HCT116 (cell line): ENCODE measurements at regions not wholly inside any gene's neighbourhood (a gene's known extent, or its start where the extent isn't known, plus 50 kb on each side); places are given as distances from the start of the nearest gene placed in this dataset.

Experiments used
- ATAC-seq: fragments of 200-7000 bp; cut with Tn5 transposase; 2 replicates; pipeline ENCODE4 v1.9.1; 2020; ENCODE audit warnings: mild to moderate bottlenecking, moderate library complexity
- BruUV-seq: library from RNA; stranded (reverse); fragments of 400-500 nt; replicated peaks from 2 replicates; lab custom pipeline; 2021; lab: Mats Ljungman, UMichigan
- CTCF ChIA-PET: fragments of 300-600 bp; sonication (Branson Sonifier 250); formaldehyde crosslinking; loops from one replicate; lab custom pipeline; 2021; ENCODE audit warnings: antibody characterized with exemption; lab: Charles Lee
- POLR2A ChIA-PET: fragments of 300-600, 350-600 bp; sonication (Branson Sonifier 250); formaldehyde crosslinking; loops from one replicate; lab custom pipeline; 2021; ENCODE audit warnings: antibody characterized with exemption; lab: Charles Lee
- RAD21 ChIA-PET, 2 experiments: fragments of 300-600 bp; sonication (Branson Sonifier 250); formaldehyde crosslinking; loops; one replicate each; lab custom pipeline; 2023; ENCODE audit warnings: low total read pairs in 2 of 2; ENCODE audit not compliant: uncharacterized antibody in 2 of 2, unreplicated experiment in 2 of 2, low non-redundant PET in 1 of 2; lab: Charles Lee
- DNase-seq: peaks from one replicate; pipeline ENCODE4 v3.0.0-alpha.2; 2010; ENCODE audit warnings: low read depth, low spot score
- H2AFZ ChIP-seq: fragments of 200-600 bp; shearing (Covaris generic), sonication (generic); 2 replicates; pipeline ENCODE4 v1.6.1; 2017; ENCODE audit warnings: low read depth, mixed run types, mixed read lengths, antibody characterized with exemption, low read length; ENCODE audit not compliant: poor library complexity, severe bottlenecking
- H3K27ac ChIP-seq: 2 replicates; pipeline ENCODE4 v1.5.1; 2012; ENCODE audit warnings: low read depth, low read length
- H3K27me3 ChIP-seq: fragments of 200-600 bp; sonication (generic); 2 replicates; pipeline ENCODE4 v1.6.1; 2016; ENCODE audit warnings: mixed run types, low read length, mixed read lengths; ENCODE audit not compliant: insufficient read depth
- H3K36me3 ChIP-seq, 2 experiments: fragments of 200-500 bp in 1 of 2; fragments of 200-600 bp in 1 of 2; sonication (Bioruptor generic) in 1 of 2; sonication (generic) in 1 of 2; 2 replicates each; pipeline versions ENCODE4 v1.5.1 to v1.6.1; 2014 to 2016; ENCODE audit warnings: low read length in 2 of 2, inconsistent platforms in 1 of 2, mixed read lengths in 1 of 2, mixed run types in 1 of 2; ENCODE audit not compliant: insufficient read depth in 2 of 2, control insufficient read depth in 1 of 2
- H3K4me1 ChIP-seq, 2 experiments: fragments of 200-600 bp in 1 of 2; sonication (generic) in 1 of 2; 2 replicates each; pipeline versions ENCODE4 v1.5.1 to v1.6.1; 2012 to 2017; ENCODE audit warnings: low read length in 2 of 2, inconsistent platforms in 1 of 2, mild to moderate bottlenecking in 1 of 2, mixed read lengths in 1 of 2, mixed run types in 1 of 2, moderate library complexity in 1 of 2; ENCODE audit not compliant: insufficient read depth in 2 of 2, control insufficient read depth in 1 of 2
- H3K4me2 ChIP-seq: fragments of 200-600 bp; sonication (generic); 2 replicates; pipeline ENCODE4 v1.6.1; 2017; ENCODE audit warnings: mixed run types, low read length, mixed read lengths
- H3K4me3 ChIP-seq, 2 experiments: fragments of 200-600 bp in 1 of 2; sonication (generic) in 1 of 2; replicated peaks in 1 of 2; 2 replicates each; pipeline ENCODE4 v1.5.1; 2011 to 2016; ENCODE audit warnings: low read length in 2 of 2, control low read depth in 1 of 2, low read depth in 1 of 2, mild to moderate bottlenecking in 1 of 2, mixed read lengths in 1 of 2, mixed run types in 1 of 2
- H3K79me2 ChIP-seq: fragments of 200-600 bp; sonication (generic); 2 replicates; pipeline ENCODE4 v1.6.1; 2017; ENCODE audit warnings: mild to moderate bottlenecking, mixed run types, low read length, moderate library complexity, mixed read lengths; ENCODE audit not compliant: insufficient read depth
- H3K9ac ChIP-seq: fragments of 200-600 bp; sonication (generic); 2 replicates; pipeline ENCODE4 v1.6.1; 2016; ENCODE audit warnings: low read length, mixed read lengths
- H3K9me2 ChIP-seq: fragments of 200-600 bp; sonication (generic), shearing (Covaris generic); 2 replicates; pipeline ENCODE4 v1.6.1; 2017; ENCODE audit warnings: mixed run types, mild to moderate bottlenecking, moderate library complexity; ENCODE audit not compliant: insufficient read depth
- H3K9me3 ChIP-seq, 2 experiments: fragments of 200-500 bp in 1 of 2; fragments of 200-600 bp in 1 of 2; sonication (Bioruptor generic) in 1 of 2; sonication (generic) in 1 of 2; 2 replicates each; pipeline ENCODE4 v1.6.1; 2014 to 2017; ENCODE audit warnings: low read length in 2 of 2, mixed read lengths in 2 of 2, inconsistent platforms in 1 of 2, low read depth in 1 of 2, mild to moderate bottlenecking in 1 of 2, mixed run types in 1 of 2, moderate library complexity in 1 of 2; ENCODE audit not compliant: control insufficient read depth in 1 of 2, insufficient read depth in 1 of 2
- H4K20me1 ChIP-seq: fragments of 200-600 bp; sonication (generic), shearing (Covaris generic); 2 replicates; pipeline ENCODE4 v1.6.1; 2017; ENCODE audit warnings: mixed run types, mild to moderate bottlenecking, moderate library complexity; ENCODE audit not compliant: insufficient read depth
- ATF3 ChIP-seq: IDR thresholded peaks from 2 replicates; pipeline ENCODE4 v1.6.1; 2012
- CTCF ChIP-seq, 3 experiments: fragments of 200-600 bp in 1 of 3; sonication (generic) in 1 of 3; IDR thresholded peaks in 2 of 3; conservative IDR thresholded peaks in 1 of 3; 2 replicates each; pipeline ENCODE4 v1.5.1; 2012 to 2017; ENCODE audit warnings: low read depth in 2 of 3, low read length in 2 of 3, antibody characterized with exemption in 1 of 3, borderline replicate concordance in 1 of 3, control low read depth in 1 of 3, mild to moderate bottlenecking in 1 of 3, mixed read lengths in 1 of 3, mixed run types in 1 of 3, moderate library complexity in 1 of 3; ENCODE audit not compliant: insufficient read depth in 1 of 3
- EGR1 ChIP-seq: IDR thresholded peaks from 2 replicates; pipeline ENCODE4 v1.6.1; 2012; ENCODE audit warnings: low read depth
- ELF1 ChIP-seq: IDR thresholded peaks from 2 replicates; pipeline ENCODE4 v1.6.1; 2012; ENCODE audit warnings: low read depth, borderline replicate concordance
- EZH2 ChIP-seq: fragments of 200-600 bp; sonication (generic); IDR thresholded peaks from 2 replicates; pipeline ENCODE4 v1.6.1; 2017; ENCODE audit warnings: antibody characterized with exemption, mixed run types
- EZH2phosphoT487 ChIP-seq: fragments of 200-600 bp; IDR thresholded peaks from 2 replicates; pipeline ENCODE4 v1.6.1; 2018; ENCODE audit warnings: antibody characterized with exemption, borderline replicate concordance
- FOSL1 ChIP-seq: IDR thresholded peaks from 2 replicates; pipeline ENCODE4 v1.6.1; 2012; ENCODE audit warnings: low read depth
- JUND ChIP-seq: IDR thresholded peaks from 2 replicates; pipeline ENCODE4 v1.6.1; 2012
- POLR2A ChIP-seq: IDR thresholded peaks from 2 replicates; pipeline ENCODE4 v1.7.0; 2011; ENCODE audit warnings: borderline replicate concordance; ENCODE audit not compliant: insufficient read depth, insufficient read length; ENCODE audit errors: extremely low read depth
- POLR2AphosphoS5 ChIP-seq: IDR thresholded peaks from 2 replicates; pipeline ENCODE4 v1.6.1; 2011; ENCODE audit warnings: mild to moderate bottlenecking, low read depth, low read length, moderate library complexity
- RAD21 ChIP-seq: IDR thresholded peaks from 2 replicates; pipeline ENCODE4 v1.6.1; 2012; ENCODE audit warnings: low read depth, mild to moderate bottlenecking
- SIN3A ChIP-seq: IDR thresholded peaks from 2 replicates; pipeline ENCODE4 v1.6.1; 2012; ENCODE audit warnings: low read depth
- SP1 ChIP-seq: IDR thresholded peaks from 2 replicates; pipeline ENCODE4 v1.6.1; 2012; ENCODE audit warnings: low read depth
- YY1 ChIP-seq: IDR thresholded peaks from 2 replicates; pipeline ENCODE4 v1.6.1; 2011; ENCODE audit warnings: low read length, low read depth, moderate library complexity, mild to moderate bottlenecking; ENCODE audit not compliant: insufficient replicate concordance; ENCODE audit errors: extremely low read depth
- ZBTB33 ChIP-seq: IDR thresholded peaks from 2 replicates; pipeline ENCODE4 v1.6.1; 2011; ENCODE audit warnings: mild to moderate bottlenecking, low read length, moderate library complexity; ENCODE audit not compliant: insufficient replicate concordance; ENCODE audit errors: extremely low read depth
- ZFX ChIP-seq: fragments of 450-650 bp; IDR thresholded peaks from 2 replicates; pipeline ENCODE4 v1.6.1; 2017
- intact Hi-C: fragments of 100-400 bp; cut with micrococcal nuclease; formaldehyde crosslinking; loops from 2 replicates; pipeline ENCODE4 v1.10.0; 2022
- TF ChIP-seq, protein P1 (sequence below): IDR thresholded peaks from 2 replicates; pipeline ENCODE4 v1.6.1; 2012; ENCODE audit warnings: low read depth
- TF ChIP-seq, protein P2 (sequence below): IDR thresholded peaks from 2 replicates; pipeline ENCODE4 v1.6.1; 2012

DNA sequence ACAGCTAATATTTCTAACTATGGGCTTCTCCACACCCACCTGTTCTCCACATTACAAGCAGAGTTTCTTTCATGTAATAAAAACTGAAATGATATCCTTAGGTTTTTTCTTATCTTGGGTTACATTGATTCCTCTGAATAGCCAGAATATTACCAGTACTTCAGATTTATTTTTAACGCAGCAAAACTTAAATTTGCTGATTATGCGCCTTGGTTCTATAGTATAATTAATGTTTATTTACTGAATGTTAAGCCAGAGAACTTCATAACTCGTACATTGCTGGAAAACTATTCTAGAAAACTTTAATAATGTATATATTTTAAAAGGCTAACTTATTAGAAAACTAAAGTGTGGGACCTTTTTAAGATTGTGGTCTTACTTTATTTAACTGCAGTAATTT, 577.2 kb downstream of the PRKD1 start:
- H2AFZ ChIP-seq, result no peak overlapping the region
- H3K36me3 ChIP-seq, result no peaks in the 10 kb centered on the region
- CTCF ChIA-PET, result no interaction called here
- H3K9me3 ChIP-seq, result peaks cover 6 to 12% of the 10 kb centered on the region in 2 experiments; a peak in 2 of 4 replicates
- ATAC-seq (no peak), DNase-seq (no peak)
- H3K79me2 ChIP-seq, result no peaks in the 10 kb centered on the region
- TF ChIP-seq, protein P1, sequence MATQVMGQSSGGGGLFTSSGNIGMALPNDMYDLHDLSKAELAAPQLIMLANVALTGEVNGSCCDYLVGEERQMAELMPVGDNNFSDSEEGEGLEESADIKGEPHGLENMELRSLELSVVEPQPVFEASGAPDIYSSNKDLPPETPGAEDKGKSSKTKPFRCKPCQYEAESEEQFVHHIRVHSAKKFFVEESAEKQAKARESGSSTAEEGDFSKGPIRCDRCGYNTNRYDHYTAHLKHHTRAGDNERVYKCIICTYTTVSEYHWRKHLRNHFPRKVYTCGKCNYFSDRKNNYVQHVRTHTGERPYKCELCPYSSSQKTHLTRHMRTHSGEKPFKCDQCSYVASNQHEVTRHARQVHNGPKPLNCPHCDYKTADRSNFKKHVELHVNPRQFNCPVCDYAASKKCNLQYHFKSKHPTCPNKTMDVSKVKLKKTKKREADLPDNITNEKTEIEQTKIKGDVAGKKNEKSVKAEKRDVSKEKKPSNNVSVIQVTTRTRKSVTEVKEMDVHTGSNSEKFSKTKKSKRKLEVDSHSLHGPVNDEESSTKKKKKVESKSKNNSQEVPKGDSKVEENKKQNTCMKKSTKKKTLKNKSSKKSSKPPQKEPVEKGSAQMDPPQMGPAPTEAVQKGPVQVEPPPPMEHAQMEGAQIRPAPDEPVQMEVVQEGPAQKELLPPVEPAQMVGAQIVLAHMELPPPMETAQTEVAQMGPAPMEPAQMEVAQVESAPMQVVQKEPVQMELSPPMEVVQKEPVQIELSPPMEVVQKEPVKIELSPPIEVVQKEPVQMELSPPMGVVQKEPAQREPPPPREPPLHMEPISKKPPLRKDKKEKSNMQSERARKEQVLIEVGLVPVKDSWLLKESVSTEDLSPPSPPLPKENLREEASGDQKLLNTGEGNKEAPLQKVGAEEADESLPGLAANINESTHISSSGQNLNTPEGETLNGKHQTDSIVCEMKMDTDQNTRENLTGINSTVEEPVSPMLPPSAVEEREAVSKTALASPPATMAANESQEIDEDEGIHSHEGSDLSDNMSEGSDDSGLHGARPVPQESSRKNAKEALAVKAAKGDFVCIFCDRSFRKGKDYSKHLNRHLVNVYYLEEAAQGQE, result no peak
- no peak for TF ChIP-seq POLR2AphosphoS5
- no peak for TF ChIP-seq ZFX
- TF ChIP-seq SIN3A, result no peak
- TF ChIP-seq CTCF (IDR thresholded peaks at IDR 0.05 in 2 of 3, conservative IDR thresholded peaks at IDR 0.05 in 1 of 3; ENCODE audit: borderline replicate concordance in 1 of 3, insufficient read depth in 1 of 3, low read depth in 2 of 3, low read length in 2 of 3), result no peak
- no peak for TF ChIP-seq ATF3
- TF ChIP-seq YY1, result no peak
- no peak for TF ChIP-seq EZH2phosphoT487
- no peak for TF ChIP-seq EZH2
- TF ChIP-seq FOSL1, result no peak
- no peak for TF ChIP-seq RAD21
- no peak for TF ChIP-seq ZBTB33
- TF ChIP-seq SP1, result no peak
- TF ChIP-seq JUND, result no peak
- no peak for TF ChIP-seq ELF1
- no peak for TF ChIP-seq POLR2A
- TF ChIP-seq, protein P2, sequence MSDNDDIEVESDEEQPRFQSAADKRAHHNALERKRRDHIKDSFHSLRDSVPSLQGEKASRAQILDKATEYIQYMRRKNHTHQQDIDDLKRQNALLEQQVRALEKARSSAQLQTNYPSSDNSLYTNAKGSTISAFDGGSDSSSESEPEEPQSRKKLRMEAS, result no peak
- no peak for TF ChIP-seq EGR1
- POLR2A ChIA-PET, result no interaction called here
- no peaks in the 10 kb centered on the region for H3K27me3 ChIP-seq
- BruUV-seq, result no TSS peak
- RAD21 ChIA-PET, result no interaction called here
- no peak overlapping the region for H3K4me3 ChIP-seq
- H4K20me1 ChIP-seq, result no peaks in the 10 kb centered on the region
- intact Hi-C loops, result no loop called here
- H3K27ac ChIP-seq, result no peak overlapping the region
- no peak overlapping the region for H3K4me2 ChIP-seq
- H3K4me1 ChIP-seq, result no peaks in the 10 kb centered on the region
- no peaks in the 10 kb centered on the region for H3K9me2 ChIP-seq
- no peak overlapping the region for H3K9ac ChIP-seq
